HepG2 (cell line): ENCODE measurements at regions not wholly inside any gene's neighbourhood (a gene's known extent, or its start where the extent isn't known, plus 50 kb on each side); places are given as distances from the start of the nearest gene placed in this dataset.

Source experiments
- CENPX ChIP-seq: sonication (generic); formaldehyde crosslinking; IDR thresholded peaks from 2 replicates; pipeline ENCODE4 v1.9.0; 2021; ENCODE audit warnings: mild to moderate bottlenecking, missing genetic modification reagents, moderate library complexity
- GLI4 ChIP-seq: sonication (generic); formaldehyde crosslinking; IDR thresholded peaks from 2 replicates; pipeline ENCODE4 v1.5.1; 2020; ENCODE audit warnings: missing genetic modification reagents, mild to moderate bottlenecking, moderate library complexity, borderline replicate concordance
- HDAC2 ChIP-seq: sonication (generic); formaldehyde crosslinking; IDR thresholded peaks from 2 replicates; pipeline ENCODE4 v1.4.0; 2020; ENCODE audit warnings: missing genetic modification reagents
- KDM2A ChIP-seq: sonication (generic); formaldehyde crosslinking; IDR thresholded peaks from 2 replicates; pipeline ENCODE4 v1.4.0; 2020; ENCODE audit warnings: low read depth, missing genetic modification reagents, borderline replicate concordance
- KDM5B ChIP-seq: sonication (generic); formaldehyde crosslinking; IDR thresholded peaks from 2 replicates; pipeline ENCODE4 v1.4.0; 2020; ENCODE audit warnings: missing genetic modification reagents, mild to moderate bottlenecking, borderline replicate concordance
- RBFOX2 ChIP-seq: fragments of 200-400 bp; formaldehyde crosslinking; IDR thresholded peaks from 2 replicates; pipeline ENCODE4 v1.6.1; 2017; ENCODE audit warnings: low read depth, mild to moderate bottlenecking, low read length
- REST ChIP-seq, 2 experiments: IDR thresholded peaks; 2 replicates each; pipeline ENCODE4 v1.6.1; 2011 to 2012; ENCODE audit warnings: low read length in 2 of 2, borderline replicate concordance in 1 of 2, low read depth in 1 of 2, mild to moderate bottlenecking in 1 of 2, moderate library complexity in 1 of 2
- RXRA ChIP-seq: sonication (generic); formaldehyde crosslinking; IDR thresholded peaks from 2 replicates; pipeline ENCODE4 v1.5.1; 2020; ENCODE audit warnings: missing genetic modification reagents
- SALL1 ChIP-seq: sonication (generic); formaldehyde crosslinking; IDR thresholded peaks from 2 replicates; pipeline ENCODE4 v1.8.0; 2022; ENCODE audit warnings: mild to moderate bottlenecking, missing genetic modification reagents
- SIN3B ChIP-seq: fragments of 150-350 bp; IDR thresholded peaks from 2 replicates; pipeline ENCODE4 v1.6.1; 2014; ENCODE audit warnings: low read length
- SMAD3 ChIP-seq: sonication (generic); formaldehyde crosslinking; IDR thresholded peaks from 2 replicates; pipeline ENCODE4 v1.4.0; 2020; ENCODE audit warnings: missing genetic modification reagents
- TBX3 ChIP-seq: fragments of 450-650 bp; IDR thresholded peaks from 2 replicates; pipeline ENCODE4 v1.6.1; 2017; ENCODE audit warnings: antibody characterized with exemption, mild to moderate bottlenecking, inconsistent platforms, borderline replicate concordance
- THAP11 ChIP-seq: IDR thresholded peaks from 2 replicates; pipeline ENCODE4 v1.6.1; 2016; ENCODE audit warnings: missing biosample characterization, missing genetic modification reagents
- U2AF2 ChIP-seq: fragments of 200-400 bp; formaldehyde crosslinking; IDR thresholded peaks from 2 replicates; pipeline ENCODE4 v1.6.1; 2017; ENCODE audit warnings: low read depth, mild to moderate bottlenecking, low read length
- ZBTB20 ChIP-seq: sonication (generic); formaldehyde crosslinking; IDR thresholded peaks from 2 replicates; pipeline ENCODE4 v1.8.1; 2023; ENCODE audit warnings: missing genetic modification reagents, low read depth, mild to moderate bottlenecking, borderline replicate concordance
- ZEB1 ChIP-seq: IDR thresholded peaks from 2 replicates; pipeline ENCODE4 v1.6.1; 2012; ENCODE audit warnings: mild to moderate bottlenecking, low read depth, inconsistent platforms; ENCODE audit not compliant: insufficient replicate concordance
- ZMYM3 ChIP-seq: sonication (generic); formaldehyde crosslinking; IDR thresholded peaks from 2 replicates; pipeline ENCODE4 v1.5.1; 2020; ENCODE audit warnings: mild to moderate bottlenecking, missing genetic modification reagents
- ZNF496 ChIP-seq: sonication (generic); formaldehyde crosslinking; IDR thresholded peaks from 2 replicates; pipeline ENCODE4 v1.8.1; 2023; ENCODE audit warnings: mild to moderate bottlenecking, moderate library complexity, missing genetic modification reagents; ENCODE audit not compliant: insufficient replicate concordance
- ZNF543 ChIP-seq: sonication (generic); formaldehyde crosslinking; IDR thresholded peaks from 2 replicates; pipeline ENCODE4 v1.4.0; 2020; ENCODE audit warnings: mild to moderate bottlenecking, missing genetic modification reagents
- ZNF678 ChIP-seq: sonication (generic); formaldehyde crosslinking; IDR thresholded peaks from 2 replicates; pipeline ENCODE4 v1.4.0; 2020; ENCODE audit warnings: mild to moderate bottlenecking, missing genetic modification reagents
- ZNF879 ChIP-seq: sonication (generic); formaldehyde crosslinking; IDR thresholded peaks from 2 replicates; pipeline ENCODE4 v1.8.1; 2023; ENCODE audit warnings: missing genetic modification reagents

DNA sequence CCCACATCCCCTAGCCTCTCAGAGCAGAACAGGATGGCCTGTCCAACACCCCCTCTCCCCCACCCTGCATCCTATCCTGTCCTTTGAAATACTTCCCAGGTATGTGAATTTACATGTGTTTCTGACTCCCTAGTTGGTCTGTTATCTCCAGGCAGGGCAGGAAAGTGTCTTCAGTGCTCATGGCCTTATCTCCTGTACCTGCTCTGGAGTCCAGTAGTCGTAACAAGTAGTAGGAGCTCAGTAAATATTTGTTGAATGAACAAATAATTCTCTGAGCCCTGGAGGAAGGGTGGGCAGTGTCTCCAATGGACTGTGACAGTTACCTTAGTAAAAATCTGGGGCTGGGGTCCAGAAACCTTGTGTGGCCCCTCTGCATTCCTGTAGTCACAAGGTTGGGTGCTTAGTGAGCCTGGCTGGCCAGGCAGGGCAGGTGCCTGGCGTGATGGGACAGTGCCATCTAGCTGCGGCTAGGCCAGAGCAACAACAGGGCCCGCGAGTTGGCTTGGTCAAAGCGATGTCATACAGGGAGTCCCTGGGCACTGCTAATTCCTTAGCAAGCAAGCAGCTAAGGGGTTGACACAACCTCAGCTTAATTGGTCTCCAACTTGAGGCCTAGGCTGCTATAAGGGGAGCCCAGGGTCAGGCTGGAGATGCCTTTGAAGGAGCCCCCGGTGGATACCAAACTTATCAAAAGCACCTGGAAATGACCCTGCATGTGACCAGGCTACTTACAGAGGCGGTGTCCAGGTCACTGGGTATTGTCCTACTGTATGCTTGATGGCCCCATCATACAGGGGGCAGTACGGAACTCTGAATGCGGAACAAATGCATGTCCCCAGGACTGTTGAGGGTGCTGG lies 89.0 kb upstream of the PPM1J start (continued):
- TF ChIP-seq U2AF2 = no peak
- no peak for TF ChIP-seq TBX3
- no peak for TF ChIP-seq SMAD3 (CRISPR knock-in tag)
- TF ChIP-seq RBFOX2 = no peak
- peak; percentile 48; the same call in 1 of the 2 replicates for TF ChIP-seq SALL1 (CRISPR knock-in tag)
- 0 out of 2 replicates have a peak, but pooled peaks have one; percentile 26 for TF ChIP-seq HDAC2 (CRISPR knock-in tag)
- 0 out of 2 replicates have a peak, but pooled peaks have one; percentile 27 for TF ChIP-seq KDM2A (CRISPR knock-in tag)
- TF ChIP-seq ZMYM3 = no peak
- TF ChIP-seq ZEB1 = no peak
- no peak for TF ChIP-seq ZNF678 (CRISPR knock-in tag)
- TF ChIP-seq ZBTB20 (CRISPR knock-in tag) = no peak
- TF ChIP-seq GLI4 (CRISPR knock-in tag) = no peak
- TF ChIP-seq RXRA (CRISPR knock-in tag) = no peak
- TF ChIP-seq THAP11 (CRISPR knock-in tag) = 0 out of 2 replicates have a peak, but pooled peaks have one; percentile 16
- TF ChIP-seq SIN3B = no peak
- TF ChIP-seq ZNF543 = no peak
- no peak for TF ChIP-seq REST (IDR thresholded peaks at IDR 0.05; ENCODE audit: borderline replicate concordance in 1 of 2, low read depth in 1 of 2, low read length in 2 of 2)
- TF ChIP-seq ZNF879 (CRISPR knock-in tag) = no peak
- TF ChIP-seq CENPX (CRISPR knock-in tag) = no peak
- no peak for TF ChIP-seq ZNF496
- TF ChIP-seq KDM5B (CRISPR knock-in tag) = peak; percentile 38; the same call in 1 of the 2 replicates
